Stimulated activated CD4-positive, alpha-beta T cell treated with anti-CD3 and anti-CD28 coated beads, Interleukin-2, amount 100 ng/mL, for 4 hours (primary cell): ENCODE measurements at regions not wholly inside any gene's neighbourhood (a gene's known extent, or its start where the extent isn't known, plus 50 kb on each side); places are given as distances from the start of the nearest gene placed in this dataset.
"Not testable (repeated sequence)": the region's sequence is repeated elsewhere in the genome, so short reads cannot be mapped to it uniquely, and the experiment has no call there.

Experiments
- DNase-seq: peaks from one replicate; pipeline ENCODE4 v3.0.0-alpha.2; 2020; ENCODE audit warnings: low read depth

GRCh38 chr14:58752771-58753201, 115.0 kb downstream of the DACT1 start:
- no peak for DNase-seq

- DNase-seq = no peak
Measured at GRCh38 chr14:58755031-58755925, 117.5 kb downstream of the DACT1 start.

GRCh38 chr14:58760121-58760520, 122.4 kb downstream of the DACT1 start:
- DNase-seq = no peak

DNA sequence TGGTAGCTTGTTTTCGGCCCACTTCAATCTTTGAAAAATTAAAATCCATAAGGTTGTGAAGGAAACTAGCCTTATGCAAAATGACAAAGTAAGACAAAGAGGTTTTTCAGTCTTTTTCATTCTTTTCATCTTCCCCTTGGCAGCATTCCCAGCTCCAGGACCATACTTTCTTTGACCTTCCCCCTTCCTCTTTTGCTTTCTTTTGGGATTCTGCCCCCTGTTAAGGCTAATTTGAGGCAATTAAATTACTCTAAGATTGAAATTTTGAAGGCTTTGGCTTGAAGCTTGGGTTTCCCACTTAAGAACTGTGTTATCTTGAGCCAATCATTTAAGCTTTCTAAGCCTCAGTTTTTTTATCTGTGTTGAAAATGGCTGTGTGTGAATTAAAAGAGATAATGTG, 124.9 kb downstream of the DACT1 start:
- DNase-seq = no peak

- DNase-seq = no peak
Measured at GRCh38 chr14:58763210-58763609, 125.4 kb downstream of the DACT1 start.

DNA sequence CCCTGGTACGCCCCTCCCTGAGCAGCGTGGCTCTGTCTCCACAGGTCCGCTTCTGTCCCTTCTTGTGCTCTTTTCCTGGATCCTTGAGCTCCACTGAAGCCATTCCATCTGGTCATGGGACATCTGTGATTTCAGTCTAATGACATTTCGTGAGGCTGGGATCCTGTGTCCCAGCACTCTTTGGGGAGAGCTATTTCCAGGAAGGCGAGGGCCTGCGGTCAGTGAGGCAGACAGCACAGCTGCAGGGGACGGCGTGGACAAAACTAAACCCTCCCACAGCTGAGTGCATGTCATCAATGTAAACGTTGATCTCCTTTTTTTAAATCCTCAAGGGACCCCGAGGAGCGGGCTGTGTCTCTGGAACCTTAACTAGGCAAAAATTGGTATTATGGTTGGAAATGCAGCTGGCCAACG, 127.7 kb downstream of the DACT1 start:
- no peak for DNase-seq

GRCh38 chr14:58765843-58766242, 128.1 kb downstream of the DACT1 start:
- no peak for DNase-seq

DNA sequence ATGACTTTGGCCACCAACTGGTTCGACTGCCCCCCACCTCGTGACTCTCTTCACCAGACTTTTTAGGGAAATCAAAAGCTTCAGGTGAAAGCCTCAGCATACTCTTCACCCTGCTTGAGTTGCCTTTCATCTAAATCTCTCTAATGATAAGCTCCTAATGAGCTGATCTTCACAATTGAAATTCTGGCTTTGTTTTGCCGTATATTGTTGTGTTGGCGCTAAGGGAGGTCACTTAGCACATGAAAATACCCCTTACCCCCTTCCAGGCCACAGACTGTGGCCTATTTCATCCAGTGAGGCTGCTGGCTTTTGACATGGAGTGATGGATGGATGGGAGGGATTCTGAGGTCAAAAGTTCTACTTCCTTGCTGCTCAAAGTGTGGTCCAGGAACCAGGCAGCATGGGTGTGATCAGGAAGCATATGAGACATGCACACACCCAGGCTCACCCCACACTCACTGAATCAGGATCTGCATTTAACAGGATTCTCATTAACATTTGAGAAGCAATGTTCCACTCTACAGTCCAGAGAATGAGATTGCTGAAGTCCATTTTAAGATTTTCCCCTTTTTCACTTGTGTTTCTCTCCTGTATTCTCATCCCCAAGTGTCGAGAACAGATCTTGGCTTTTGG, 131.4 kb downstream of the DACT1 start:
- DNase-seq = no peak

DNA sequence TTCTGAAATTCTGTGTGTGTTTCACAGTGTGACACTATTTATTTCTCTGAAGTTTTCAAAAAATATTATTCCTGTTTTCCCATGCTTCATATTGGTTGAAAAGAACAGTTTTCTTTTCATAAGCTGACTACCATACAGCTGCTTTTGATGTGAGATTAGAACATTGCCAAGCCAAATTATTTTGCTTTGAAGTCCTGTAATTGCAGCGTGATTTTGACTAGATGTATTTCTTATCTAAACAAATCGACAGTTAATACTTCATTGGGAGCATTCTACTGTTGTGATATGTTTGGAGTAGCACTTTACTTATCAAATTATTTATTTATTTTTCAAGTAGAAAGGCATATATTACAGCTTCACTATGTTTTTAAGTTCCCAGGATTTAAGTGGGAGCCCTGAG, 132.0 kb downstream of the DACT1 start:
- no peak for DNase-seq

GRCh38 chr14:58770491-58770982, 132.8 kb downstream of the DACT1 start:
- no peak for DNase-seq

DNA sequence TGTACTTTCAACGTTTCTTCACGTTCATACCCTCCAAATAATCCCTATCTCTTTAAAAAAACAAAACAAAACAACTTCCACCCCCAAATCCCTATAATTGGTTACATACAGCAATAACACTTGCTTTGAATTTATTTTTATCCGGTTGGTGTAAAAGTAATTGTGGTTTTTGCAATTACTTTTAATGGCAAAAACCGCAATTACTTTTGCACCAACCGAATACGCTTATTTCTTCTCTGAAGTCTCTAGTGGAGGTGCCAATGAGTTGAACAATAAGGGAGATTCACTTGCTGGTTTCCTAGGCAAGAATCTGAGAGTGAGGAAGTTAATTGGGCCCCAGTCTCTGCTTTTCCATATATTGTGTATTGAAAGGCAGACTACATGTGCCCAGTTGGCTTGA, 133.3 kb downstream of the DACT1 start:
- DNase-seq = no peak

GRCh38 chr14:58772116-58772515, 134.4 kb downstream of the DACT1 start:
- DNase-seq = no peak

DNA sequence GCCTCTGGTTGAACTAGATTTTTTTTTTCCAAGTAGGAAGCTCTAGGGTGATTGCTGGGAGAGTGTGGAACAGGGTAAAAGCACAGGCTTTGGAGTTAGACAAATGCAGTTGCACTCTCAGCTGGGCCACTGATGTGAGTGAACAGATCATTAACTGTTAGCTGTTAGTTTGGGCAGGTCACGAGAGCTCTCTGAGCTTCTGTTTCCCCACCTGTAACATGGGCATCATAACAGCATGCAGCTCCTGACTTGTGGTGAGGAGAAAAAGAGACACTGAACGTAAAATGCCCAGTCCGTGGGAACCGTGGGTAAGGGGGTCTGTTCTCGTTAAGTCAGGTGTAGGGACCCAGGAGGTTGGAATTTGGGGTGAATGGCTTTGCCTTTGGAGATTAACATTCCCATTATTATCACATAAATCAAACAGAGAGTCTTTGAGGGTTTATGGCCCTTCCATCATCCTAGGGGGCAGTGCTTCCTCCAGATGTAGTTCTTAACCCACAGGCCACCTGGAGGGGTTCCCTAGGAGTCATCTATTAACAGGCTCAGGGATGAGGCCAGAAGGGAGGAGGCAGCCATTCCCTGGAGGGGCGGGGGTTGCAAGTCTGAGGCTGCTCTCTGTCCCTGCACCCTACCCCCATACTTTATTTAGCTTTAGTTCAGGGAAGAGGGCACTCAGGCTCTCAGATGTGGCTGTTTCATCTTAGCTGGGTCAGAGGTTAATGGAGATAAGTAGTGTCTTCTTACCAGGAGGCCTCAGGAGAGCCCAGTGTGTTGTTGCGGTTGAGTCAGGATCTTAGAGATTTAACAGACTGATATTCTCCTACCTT, 135.2 kb downstream of the DACT1 start:
- no peak for DNase-seq

DNA sequence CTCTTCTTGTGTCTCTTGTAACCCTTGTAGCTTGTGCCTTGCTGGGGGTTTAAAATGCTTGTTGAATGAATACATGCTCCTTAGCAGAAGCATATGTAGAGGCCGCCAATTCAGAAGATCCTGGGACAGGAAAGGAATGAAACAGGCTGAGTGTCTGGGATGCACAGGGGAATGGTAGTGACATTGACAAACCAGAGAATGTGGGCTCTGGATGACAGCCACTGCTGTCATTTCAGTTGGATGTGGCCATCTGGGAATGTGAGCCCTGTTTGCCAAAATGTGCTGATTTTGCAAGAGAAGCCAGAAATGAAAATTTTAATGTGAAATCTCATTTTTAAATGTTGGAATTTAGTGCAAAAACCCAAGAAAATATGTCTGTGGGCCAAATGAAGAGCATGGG, 136.8 kb downstream of the DACT1 start:
- DNase-seq = no peak

GRCh38 chr14:58775130-58775529, 137.4 kb downstream of the DACT1 start:
- not testable (repeated sequence) for DNase-seq

- no peak for DNase-seq
Measured at GRCh38 chr14:58776516-58776915, 138.8 kb downstream of the DACT1 start.

DNA sequence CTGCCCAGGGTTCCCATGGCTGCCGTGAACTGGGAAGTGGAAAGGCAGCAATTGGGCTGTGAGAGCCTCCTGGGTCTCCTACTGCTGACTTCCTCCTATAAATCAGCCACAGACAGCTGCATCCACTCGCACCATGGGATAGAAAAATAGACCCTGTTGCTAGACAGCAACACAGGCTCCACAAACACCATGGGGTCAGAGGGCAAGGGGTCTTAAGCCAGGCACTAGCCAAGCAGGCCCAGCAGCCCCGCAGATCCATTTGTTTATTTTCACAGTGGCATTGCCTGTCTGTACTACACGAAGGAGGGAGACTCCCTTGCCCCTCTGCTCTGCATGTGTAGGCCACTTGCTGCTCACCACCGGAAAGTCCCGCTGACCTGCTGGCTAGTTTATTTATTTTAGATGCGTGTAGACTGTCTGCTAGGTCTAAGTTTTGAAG, 139.8 kb downstream of the DACT1 start:
- DNase-seq = no peak

GRCh38 chr14:58778202-58778601, 140.4 kb downstream of the DACT1 start:
- no peak for DNase-seq

GRCh38 chr14:58779376-58779775, 141.6 kb downstream of the DACT1 start:
- DNase-seq = no peak

DNA sequence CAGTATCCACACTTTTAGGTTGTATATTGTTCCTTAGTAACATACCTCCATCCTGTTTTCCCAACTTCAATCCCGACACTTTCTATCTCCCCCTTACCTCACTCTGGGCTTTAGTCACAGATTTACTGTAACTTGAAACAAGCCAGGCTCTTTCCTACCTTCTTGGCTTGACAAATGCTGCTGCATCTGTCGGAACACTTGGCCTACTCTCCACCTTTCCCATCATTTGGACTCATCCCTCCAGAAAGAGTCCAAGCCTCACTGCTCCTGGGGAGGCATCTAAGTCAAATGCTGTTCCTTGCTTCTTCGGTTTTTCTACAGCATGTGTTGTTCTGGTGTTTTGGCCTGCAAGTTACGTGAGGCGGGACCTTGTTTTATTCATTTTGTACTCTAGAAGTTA, 142.4 kb downstream of the DACT1 start:
- no peak for DNase-seq

DNA sequence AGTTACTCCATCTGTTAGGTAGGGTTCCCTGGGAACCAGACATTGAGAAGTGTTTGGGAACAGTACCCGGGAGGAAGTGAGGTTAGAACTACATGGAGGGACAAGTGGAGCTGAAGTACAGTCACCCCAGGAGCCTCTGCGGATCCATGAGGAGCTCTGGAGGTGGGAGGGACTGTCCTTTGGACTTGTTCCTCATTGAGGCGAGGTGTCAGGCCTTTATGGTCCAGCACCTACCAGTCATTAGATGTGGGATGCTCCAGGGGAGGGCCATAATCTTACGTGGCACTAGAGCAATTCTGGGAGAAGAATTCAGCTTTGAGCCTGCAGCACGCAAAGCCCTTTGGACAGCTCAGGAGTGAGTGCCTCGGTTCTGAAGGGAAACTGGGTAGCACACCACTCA, 142.8 kb downstream of the DACT1 start:
- DNase-seq = no peak

- no peak for DNase-seq
Measured at GRCh38 chr14:58782011-58782410, 144.2 kb downstream of the DACT1 start.
